ENCODE measurements at regions not wholly inside any gene's neighbourhood (a gene's known extent, or its start where the extent isn't known, plus 50 kb on each side); places are given as distances from the start of the nearest gene placed in this dataset.

GRCh38 chr16:64718486-64718885 lies 403.4 kb downstream of the CDH11 start:
- no peak for DNase-seq (ENCODE audit: low read depth)
- no peak overlapping the region for H3K4me3 ChIP-seq (ENCODE audit: low read depth, low read length)
- TF ChIP-seq CTCF (IDR thresholded peaks at IDR 0.05; ENCODE audit: low read depth, low read length) (no peak), MYC (IDR thresholded peaks at IDR 0.05; ENCODE audit: low read depth, low read length) (no peak), MAX (IDR thresholded peaks at IDR 0.05; ENCODE audit: low read depth, low read length) (no peak), POLR2A (IDR thresholded peaks at IDR 0.05; ENCODE audit: extremely low read depth, insufficient read length) (no peak)

GRCh38 chr16:64717871-64718270 lies 404.0 kb downstream of the CDH11 start:
- no peak for DNase-seq (ENCODE audit: low read depth)
- no peak for TF ChIP-seq POLR2A (IDR thresholded peaks at IDR 0.05; ENCODE audit: extremely low read depth, insufficient read length)
- TF ChIP-seq MAX (IDR thresholded peaks at IDR 0.05; ENCODE audit: low read depth, low read length): no peak
- no peak for TF ChIP-seq CTCF (IDR thresholded peaks at IDR 0.05; ENCODE audit: low read depth, low read length)
- TF ChIP-seq MYC (IDR thresholded peaks at IDR 0.05; ENCODE audit: low read depth, low read length): no peak
- H3K4me3 ChIP-seq (ENCODE audit: low read depth, low read length): no peak overlapping the region

GRCh38 chr16:64715624-64716023 lies 406.2 kb downstream of the CDH11 start:
- DNase-seq (ENCODE audit: low read depth): no peak
- TF ChIP-seq POLR2A (IDR thresholded peaks at IDR 0.05; ENCODE audit: extremely low read depth, insufficient read length): no peak
- TF ChIP-seq MYC (IDR thresholded peaks at IDR 0.05; ENCODE audit: low read depth, low read length): no peak
- TF ChIP-seq CTCF (IDR thresholded peaks at IDR 0.05; ENCODE audit: low read depth, low read length): no peak
- TF ChIP-seq MAX (IDR thresholded peaks at IDR 0.05; ENCODE audit: low read depth, low read length): no peak
- no peak overlapping the region for H3K4me3 ChIP-seq (ENCODE audit: low read depth, low read length)

- H3K4me3 ChIP-seq (ENCODE audit: low read depth, low read length): no peak overlapping the region
- DNase-seq (ENCODE audit: low read depth): no peak
- TF ChIP-seq MYC (IDR thresholded peaks at IDR 0.05; ENCODE audit: low read depth, low read length) (no peak), MAX (IDR thresholded peaks at IDR 0.05; ENCODE audit: low read depth, low read length) (no peak)
These were observed 409.8 kb downstream of the CDH11 start for GRCh38 chr16:64712026-64712425.

- no peak overlapping the region for H3K4me3 ChIP-seq (ENCODE audit: low read depth, low read length)
- no peak for DNase-seq (ENCODE audit: low read depth)
- TF ChIP-seq POLR2A (IDR thresholded peaks at IDR 0.05; ENCODE audit: extremely low read depth, insufficient read length) (no peak), MYC (IDR thresholded peaks at IDR 0.05; ENCODE audit: low read depth, low read length) (no peak)
These were observed 410.3 kb downstream of the CDH11 start for GRCh38 chr16:64711596-64711995.

- TF ChIP-seq MAX (IDR thresholded peaks at IDR 0.05; ENCODE audit: low read depth, low read length) (no peak), POLR2A (IDR thresholded peaks at IDR 0.05; ENCODE audit: extremely low read depth, insufficient read length) (no peak), MYC (IDR thresholded peaks at IDR 0.05; ENCODE audit: low read depth, low read length) (no peak), CTCF (IDR thresholded peaks at IDR 0.05; ENCODE audit: low read depth, low read length) (no peak)
- no peak for DNase-seq (ENCODE audit: low read depth)
- no peak overlapping the region for H3K4me3 ChIP-seq (ENCODE audit: low read depth, low read length)
These were observed 410.8 kb downstream of the CDH11 start for GRCh38 chr16:64711026-64711425.

GRCh38 chr16:64705443-64705842 lies 416.4 kb downstream of the CDH11 start:
- TF ChIP-seq MYC (IDR thresholded peaks at IDR 0.05; ENCODE audit: low read depth, low read length) (no peak), MAX (IDR thresholded peaks at IDR 0.05; ENCODE audit: low read depth, low read length) (no peak), CTCF (IDR thresholded peaks at IDR 0.05; ENCODE audit: low read depth, low read length) (no peak), POLR2A (IDR thresholded peaks at IDR 0.05; ENCODE audit: extremely low read depth, insufficient read length) (no peak)
- no peak for DNase-seq (ENCODE audit: low read depth)
- H3K4me3 ChIP-seq (ENCODE audit: low read depth, low read length): no peak overlapping the region
